ENCODE measurements at regions not wholly inside any gene's neighbourhood (a gene's known extent, or its start where the extent isn't known, plus 50 kb on each side); places are given as distances from the start of the nearest gene placed in this dataset.

DNA sequence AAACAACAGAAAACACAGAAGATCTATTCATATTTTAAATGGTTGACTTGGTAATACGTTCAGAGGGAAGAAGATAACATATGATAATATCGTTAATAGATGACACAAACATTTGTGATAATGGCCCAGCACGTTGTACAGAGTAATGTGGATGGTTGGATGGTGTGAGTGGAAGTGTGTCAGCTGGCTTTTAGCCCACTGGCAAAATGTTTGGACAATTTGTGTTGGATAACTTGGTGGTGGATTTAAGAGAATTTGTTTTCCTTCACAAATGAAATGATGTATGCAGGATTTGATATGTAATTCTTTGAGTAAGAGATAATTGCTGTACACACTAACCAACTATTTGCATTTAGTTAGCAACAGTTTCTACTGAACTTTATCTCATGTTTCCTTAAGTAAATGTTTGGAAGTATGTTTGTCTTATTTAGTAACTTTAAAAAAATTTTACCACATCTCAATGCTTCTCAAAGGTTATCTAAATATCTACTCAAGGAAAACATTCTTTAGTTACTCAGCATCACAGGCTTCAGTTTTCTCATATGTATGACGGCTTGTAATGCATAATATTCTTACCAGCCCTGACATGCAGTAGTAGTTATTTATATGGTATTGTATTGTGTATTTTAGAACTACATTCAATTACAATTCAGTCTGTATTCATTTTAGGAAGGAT is 328.5 kb upstream of the GOLIM4 start:
- TF ChIP-seq FOXM1 (IDR thresholded peaks at IDR 0.05; ENCODE audit: borderline replicate concordance, low read depth) (no peak), EGR1 (IDR thresholded peaks at IDR 0.05) (no peak), CREB1 (IDR thresholded peaks at IDR 0.05; ENCODE audit: low read depth) (no peak), EP300 (IDR thresholded peaks at IDR 0.05; ENCODE audit: borderline replicate concordance) (no peak), ZBTB7A (IDR thresholded peaks at IDR 0.05; ENCODE audit: low read depth) (no peak), TAF1 (IDR thresholded peaks at IDR 0.05; ENCODE audit: low read depth) (no peak), TCF12 (IDR thresholded peaks at IDR 0.05; ENCODE audit: low read depth) (no peak), RAD21 (IDR thresholded peaks at IDR 0.05; ENCODE audit: low read depth) (no peak), CEBPB (IDR thresholded peaks at IDR 0.05) (no peak), NFIC (IDR thresholded peaks at IDR 0.05) (no peak)

DNA sequence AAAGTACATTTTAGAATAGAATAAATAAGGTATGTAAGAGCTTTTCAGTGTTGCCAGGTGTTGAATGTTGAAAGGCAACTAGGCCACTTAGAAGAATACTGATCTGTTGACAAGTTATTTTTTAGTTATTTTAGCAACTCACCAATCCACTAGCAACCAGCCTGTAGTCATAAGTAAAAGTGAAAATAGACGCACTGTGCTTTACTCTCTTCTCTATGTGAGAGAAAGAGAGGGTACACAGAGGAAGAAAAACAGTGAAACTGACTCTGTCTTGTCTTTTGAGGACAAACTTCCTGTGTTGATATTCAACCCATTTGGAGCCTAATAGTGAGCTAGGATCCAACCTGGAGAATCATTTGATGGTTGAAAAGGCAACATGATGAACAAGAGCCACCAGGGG is 327.1 kb upstream of the GOLIM4 start:
- TF ChIP-seq YY1 (IDR thresholded peaks at IDR 0.05; ENCODE audit: low read depth): no peak
- no peak for TF ChIP-seq CREB1 (IDR thresholded peaks at IDR 0.05; ENCODE audit: low read depth)
- TF ChIP-seq, protein P1, sequence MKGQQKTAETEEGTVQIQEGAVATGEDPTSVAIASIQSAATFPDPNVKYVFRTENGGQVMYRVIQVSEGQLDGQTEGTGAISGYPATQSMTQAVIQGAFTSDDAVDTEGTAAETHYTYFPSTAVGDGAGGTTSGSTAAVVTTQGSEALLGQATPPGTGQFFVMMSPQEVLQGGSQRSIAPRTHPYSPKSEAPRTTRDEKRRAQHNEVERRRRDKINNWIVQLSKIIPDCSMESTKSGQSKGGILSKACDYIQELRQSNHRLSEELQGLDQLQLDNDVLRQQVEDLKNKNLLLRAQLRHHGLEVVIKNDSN (IDR thresholded peaks at IDR 0.05): no peak
- no peak for TF ChIP-seq TAF1 (IDR thresholded peaks at IDR 0.05; ENCODE audit: low read depth)
- no peak for TF ChIP-seq FOXM1 (IDR thresholded peaks at IDR 0.05; ENCODE audit: borderline replicate concordance, low read depth)
- no peak for TF ChIP-seq EGR1 (IDR thresholded peaks at IDR 0.05)
- TF ChIP-seq EP300 (IDR thresholded peaks at IDR 0.05; ENCODE audit: borderline replicate concordance): no peak
- TF ChIP-seq, protein P2, sequence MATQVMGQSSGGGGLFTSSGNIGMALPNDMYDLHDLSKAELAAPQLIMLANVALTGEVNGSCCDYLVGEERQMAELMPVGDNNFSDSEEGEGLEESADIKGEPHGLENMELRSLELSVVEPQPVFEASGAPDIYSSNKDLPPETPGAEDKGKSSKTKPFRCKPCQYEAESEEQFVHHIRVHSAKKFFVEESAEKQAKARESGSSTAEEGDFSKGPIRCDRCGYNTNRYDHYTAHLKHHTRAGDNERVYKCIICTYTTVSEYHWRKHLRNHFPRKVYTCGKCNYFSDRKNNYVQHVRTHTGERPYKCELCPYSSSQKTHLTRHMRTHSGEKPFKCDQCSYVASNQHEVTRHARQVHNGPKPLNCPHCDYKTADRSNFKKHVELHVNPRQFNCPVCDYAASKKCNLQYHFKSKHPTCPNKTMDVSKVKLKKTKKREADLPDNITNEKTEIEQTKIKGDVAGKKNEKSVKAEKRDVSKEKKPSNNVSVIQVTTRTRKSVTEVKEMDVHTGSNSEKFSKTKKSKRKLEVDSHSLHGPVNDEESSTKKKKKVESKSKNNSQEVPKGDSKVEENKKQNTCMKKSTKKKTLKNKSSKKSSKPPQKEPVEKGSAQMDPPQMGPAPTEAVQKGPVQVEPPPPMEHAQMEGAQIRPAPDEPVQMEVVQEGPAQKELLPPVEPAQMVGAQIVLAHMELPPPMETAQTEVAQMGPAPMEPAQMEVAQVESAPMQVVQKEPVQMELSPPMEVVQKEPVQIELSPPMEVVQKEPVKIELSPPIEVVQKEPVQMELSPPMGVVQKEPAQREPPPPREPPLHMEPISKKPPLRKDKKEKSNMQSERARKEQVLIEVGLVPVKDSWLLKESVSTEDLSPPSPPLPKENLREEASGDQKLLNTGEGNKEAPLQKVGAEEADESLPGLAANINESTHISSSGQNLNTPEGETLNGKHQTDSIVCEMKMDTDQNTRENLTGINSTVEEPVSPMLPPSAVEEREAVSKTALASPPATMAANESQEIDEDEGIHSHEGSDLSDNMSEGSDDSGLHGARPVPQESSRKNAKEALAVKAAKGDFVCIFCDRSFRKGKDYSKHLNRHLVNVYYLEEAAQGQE (IDR thresholded peaks at IDR 0.05; ENCODE audit: low read depth): no peak

DNA sequence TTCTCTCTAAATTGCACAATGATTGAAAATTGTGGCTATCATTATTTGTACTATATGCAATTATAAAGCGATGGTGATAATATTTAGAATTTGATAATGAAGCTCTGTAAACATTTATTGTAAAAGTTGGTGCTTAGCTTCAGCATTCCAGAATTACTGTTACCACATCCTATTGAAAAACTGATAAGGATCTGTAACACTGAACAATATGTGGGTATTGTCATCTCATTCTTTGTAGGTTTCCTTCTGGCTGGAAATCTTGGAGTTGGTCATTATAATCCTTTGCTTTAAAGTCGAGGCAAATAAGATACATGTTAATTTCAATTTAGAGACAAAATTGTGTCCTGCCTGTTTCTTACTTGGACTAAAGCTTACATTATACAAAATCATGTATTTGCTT is 323.4 kb upstream of the GOLIM4 start:
- TF ChIP-seq FOXM1 (IDR thresholded peaks at IDR 0.05; ENCODE audit: borderline replicate concordance, low read depth) (no peak), TEAD4 (IDR thresholded peaks at IDR 0.05) (no peak), EGR1 (IDR thresholded peaks at IDR 0.05) (no peak), CEBPB (IDR thresholded peaks at IDR 0.05) (no peak), RAD21 (IDR thresholded peaks at IDR 0.05; ENCODE audit: low read depth) (no peak), TCF12 (IDR thresholded peaks at IDR 0.05; ENCODE audit: low read depth) (no peak), CREB1 (IDR thresholded peaks at IDR 0.05; ENCODE audit: low read depth) (no peak), TAF1 (IDR thresholded peaks at IDR 0.05; ENCODE audit: low read depth) (no peak), ZBTB7A (IDR thresholded peaks at IDR 0.05; ENCODE audit: low read depth) (no peak), NFIC (IDR thresholded peaks at IDR 0.05) (no peak), YY1 (IDR thresholded peaks at IDR 0.05; ENCODE audit: low read depth) (no peak), EP300 (IDR thresholded peaks at IDR 0.05; ENCODE audit: borderline replicate concordance) (no peak)
- TF ChIP-seq, protein P2 (IDR thresholded peaks at IDR 0.05; ENCODE audit: low read depth): no peak
- TF ChIP-seq, protein P3, sequence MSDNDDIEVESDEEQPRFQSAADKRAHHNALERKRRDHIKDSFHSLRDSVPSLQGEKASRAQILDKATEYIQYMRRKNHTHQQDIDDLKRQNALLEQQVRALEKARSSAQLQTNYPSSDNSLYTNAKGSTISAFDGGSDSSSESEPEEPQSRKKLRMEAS (IDR thresholded peaks at IDR 0.05): no peak
- TF ChIP-seq, protein P1 (IDR thresholded peaks at IDR 0.05): no peak

DNA sequence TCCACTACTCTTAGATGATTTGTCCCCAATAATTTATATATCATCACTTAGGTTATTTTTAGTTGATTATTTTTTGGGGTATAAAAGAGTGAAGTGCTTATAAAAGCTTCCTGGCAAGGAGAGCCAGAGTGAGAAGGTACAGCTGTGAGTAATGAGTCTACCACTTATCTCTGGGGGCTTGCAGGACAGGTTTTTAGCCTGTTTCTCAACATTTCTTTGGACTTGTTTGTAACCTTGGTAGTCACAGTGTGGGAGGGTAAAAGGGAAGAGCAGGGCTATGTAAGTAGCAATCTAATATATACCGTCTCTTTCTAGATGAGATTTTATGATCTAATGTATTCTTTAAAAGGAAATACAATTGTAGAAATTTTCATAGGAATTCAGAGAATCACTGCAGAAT is 321.3 kb upstream of the GOLIM4 start:
- TF ChIP-seq TEAD4 (IDR thresholded peaks at IDR 0.05): no peak
- TF ChIP-seq RAD21 (IDR thresholded peaks at IDR 0.05; ENCODE audit: low read depth): no peak
- no peak for TF ChIP-seq TAF1 (IDR thresholded peaks at IDR 0.05; ENCODE audit: low read depth)
- no peak for TF ChIP-seq ZBTB7A (IDR thresholded peaks at IDR 0.05; ENCODE audit: low read depth)
- no peak for TF ChIP-seq YY1 (IDR thresholded peaks at IDR 0.05; ENCODE audit: low read depth)
- TF ChIP-seq CREB1 (IDR thresholded peaks at IDR 0.05; ENCODE audit: low read depth): no peak
- TF ChIP-seq, protein P1 (IDR thresholded peaks at IDR 0.05): no peak

DNA sequence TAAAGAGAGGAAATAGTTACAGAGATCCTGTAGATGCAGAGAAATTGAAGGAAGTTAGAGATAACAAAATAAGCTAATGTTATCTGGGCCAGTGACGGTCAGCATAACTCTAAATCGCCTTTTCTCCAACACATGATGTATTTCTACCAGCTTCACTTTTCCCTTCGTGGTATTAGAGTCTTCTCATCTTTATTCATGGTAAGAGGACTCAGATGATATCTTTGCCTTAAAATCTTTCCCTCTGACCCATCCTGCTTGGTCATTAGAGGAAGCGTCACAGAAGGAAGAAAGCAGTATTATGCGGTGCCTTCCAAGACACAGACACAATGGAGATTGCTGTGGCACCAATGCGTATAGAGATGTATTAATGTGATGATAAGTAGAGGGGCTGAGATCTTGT is 320.7 kb upstream of the GOLIM4 start:
- TF ChIP-seq YY1 (IDR thresholded peaks at IDR 0.05; ENCODE audit: low read depth) (no peak), FOXM1 (IDR thresholded peaks at IDR 0.05; ENCODE audit: borderline replicate concordance, low read depth) (no peak), TEAD4 (IDR thresholded peaks at IDR 0.05) (no peak), EP300 (IDR thresholded peaks at IDR 0.05; ENCODE audit: borderline replicate concordance) (no peak), NFIC (IDR thresholded peaks at IDR 0.05) (no peak), TCF12 (IDR thresholded peaks at IDR 0.05; ENCODE audit: low read depth) (no peak), TAF1 (IDR thresholded peaks at IDR 0.05; ENCODE audit: low read depth) (no peak), CEBPB (IDR thresholded peaks at IDR 0.05) (no peak), EGR1 (IDR thresholded peaks at IDR 0.05) (no peak), CREB1 (IDR thresholded peaks at IDR 0.05; ENCODE audit: low read depth) (no peak), ZBTB7A (IDR thresholded peaks at IDR 0.05; ENCODE audit: low read depth) (no peak)
- TF ChIP-seq, protein P2 (IDR thresholded peaks at IDR 0.05; ENCODE audit: low read depth): no peak
- TF ChIP-seq, protein P3 (IDR thresholded peaks at IDR 0.05): no peak
- TF ChIP-seq, protein P1 (IDR thresholded peaks at IDR 0.05): no peak
